A673 (cell line): ENCODE measurements at regions not wholly inside any gene's neighbourhood (a gene's known extent, or its start where the extent isn't known, plus 50 kb on each side); places are given as distances from the start of the nearest gene placed in this dataset.

Experiments used
- CTCF ChIP-seq: fragments of 300-800, 200-600 bp; sonication (generic); conservative IDR thresholded peaks from 2 replicates; pipeline ENCODE4 v1.5.1; 2017; ENCODE audit warnings: low read depth, mild to moderate bottlenecking, antibody characterized with exemption, low read length, moderate library complexity, mixed read lengths
- EZH2 ChIP-seq: fragments of 200-600 bp; sonication (generic); IDR thresholded peaks from 2 replicates; pipeline ENCODE4 v1.6.1; 2017; ENCODE audit warnings: borderline replicate concordance, low read depth, mild to moderate bottlenecking, mixed read lengths, antibody characterized with exemption, low read length; ENCODE audit not compliant: poor library complexity, severe bottlenecking

- TF ChIP-seq EZH2 (no peak), CTCF (no peak)
Observed at GRCh38 chr3:124229836-124230235, 237.9 kb upstream of the ROPN1 start.
